ENCODE measurements at regions not wholly inside any gene's neighbourhood (a gene's known extent, or its start where the extent isn't known, plus 50 kb on each side); places are given as distances from the start of the nearest gene placed in this dataset.

DNA sequence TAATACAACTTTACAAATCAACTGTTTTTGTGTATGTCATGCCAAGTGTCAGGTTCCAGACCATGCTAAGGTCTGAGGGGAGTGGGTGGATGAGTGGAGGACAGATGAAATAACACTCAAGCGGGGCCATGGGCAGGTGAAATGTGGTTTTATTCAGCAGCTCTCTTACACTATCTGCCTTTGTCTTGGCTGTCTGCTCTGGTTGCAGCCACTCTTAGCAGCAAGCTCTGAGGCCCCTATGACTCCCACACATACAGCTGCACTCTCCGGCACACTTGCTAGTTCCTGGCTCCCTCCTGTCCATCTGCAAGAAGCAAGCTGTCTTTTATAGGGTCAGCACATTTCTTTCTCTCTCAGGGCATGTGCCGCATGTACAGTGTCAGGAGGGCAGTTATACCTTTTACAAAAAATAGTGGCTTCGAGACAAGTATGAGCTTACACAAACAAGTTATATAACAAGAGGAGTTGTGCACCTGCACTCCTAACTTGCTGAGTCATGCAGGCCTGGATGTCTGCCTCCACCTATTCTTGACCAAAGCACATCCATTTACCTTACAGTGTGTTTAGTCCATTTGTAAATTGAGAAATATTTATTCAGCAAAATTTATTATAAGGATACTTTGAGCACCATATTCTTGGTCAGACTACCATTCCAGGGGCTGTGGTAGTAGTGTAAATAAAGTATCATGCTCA is 683.7 kb upstream of the CBLB start:
- H3K4me2 ChIP-seq (ENCODE audit: low read length) = no peak overlapping the region
- no peaks in the 10 kb centered on the region for H3K4me1 ChIP-seq
- H2AFZ ChIP-seq = no peak overlapping the region
- no peak overlapping the region for H3K27ac ChIP-seq
- H3K9ac ChIP-seq = no peak overlapping the region
- no peaks in the 10 kb centered on the region for H3K9me3 ChIP-seq (ENCODE audit: control insufficient read depth, low read length)
- TF ChIP-seq, protein P1, sequence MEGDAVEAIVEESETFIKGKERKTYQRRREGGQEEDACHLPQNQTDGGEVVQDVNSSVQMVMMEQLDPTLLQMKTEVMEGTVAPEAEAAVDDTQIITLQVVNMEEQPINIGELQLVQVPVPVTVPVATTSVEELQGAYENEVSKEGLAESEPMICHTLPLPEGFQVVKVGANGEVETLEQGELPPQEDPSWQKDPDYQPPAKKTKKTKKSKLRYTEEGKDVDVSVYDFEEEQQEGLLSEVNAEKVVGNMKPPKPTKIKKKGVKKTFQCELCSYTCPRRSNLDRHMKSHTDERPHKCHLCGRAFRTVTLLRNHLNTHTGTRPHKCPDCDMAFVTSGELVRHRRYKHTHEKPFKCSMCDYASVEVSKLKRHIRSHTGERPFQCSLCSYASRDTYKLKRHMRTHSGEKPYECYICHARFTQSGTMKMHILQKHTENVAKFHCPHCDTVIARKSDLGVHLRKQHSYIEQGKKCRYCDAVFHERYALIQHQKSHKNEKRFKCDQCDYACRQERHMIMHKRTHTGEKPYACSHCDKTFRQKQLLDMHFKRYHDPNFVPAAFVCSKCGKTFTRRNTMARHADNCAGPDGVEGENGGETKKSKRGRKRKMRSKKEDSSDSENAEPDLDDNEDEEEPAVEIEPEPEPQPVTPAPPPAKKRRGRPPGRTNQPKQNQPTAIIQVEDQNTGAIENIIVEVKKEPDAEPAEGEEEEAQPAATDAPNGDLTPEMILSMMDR (IDR thresholded peaks at IDR 0.05) = no peak
- H3K4me3 ChIP-seq (ENCODE audit: low read depth, low read length) = no peak overlapping the region
- no peaks in the 10 kb centered on the region for H3K27me3 ChIP-seq (ENCODE audit: control insufficient read depth, insufficient read depth, low read length)
- no peaks in the 10 kb centered on the region for H3K79me2 ChIP-seq
- H3K36me3 ChIP-seq (ENCODE audit: control insufficient read depth, insufficient read depth, low read length) = no peaks in the 10 kb centered on the region

DNA sequence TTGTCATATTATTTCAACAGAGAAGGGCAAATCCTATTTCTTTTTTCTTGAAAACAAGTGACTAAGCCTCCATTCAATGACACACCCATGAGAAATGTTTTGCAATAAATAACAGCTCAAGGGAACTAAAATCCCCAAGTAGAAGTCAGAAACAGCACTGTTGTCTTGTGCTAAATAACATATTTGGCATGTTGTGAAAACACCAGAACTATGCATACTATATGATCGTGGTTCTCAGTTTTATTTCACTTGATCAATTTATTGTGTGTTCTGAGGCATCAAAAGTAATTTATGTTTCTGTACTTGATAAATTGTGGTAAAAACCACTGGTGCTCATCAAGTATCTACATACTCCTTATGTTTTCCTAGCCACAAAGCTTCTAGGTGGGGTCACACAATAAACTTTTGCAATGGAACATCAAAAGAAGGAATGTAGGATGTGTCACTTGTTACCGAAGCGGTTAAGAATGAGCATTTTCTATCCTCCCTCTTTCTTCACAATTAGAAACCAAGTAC is 691.7 kb upstream of the CBLB start:
- H2AFZ ChIP-seq = no peak overlapping the region
- no peak overlapping the region for H3K4me2 ChIP-seq (ENCODE audit: low read length)
- no peaks in the 10 kb centered on the region for H3K36me3 ChIP-seq (ENCODE audit: control insufficient read depth, insufficient read depth, low read length)
- H3K27me3 ChIP-seq (ENCODE audit: control insufficient read depth, insufficient read depth, low read length) = no peaks in the 10 kb centered on the region
- no peaks in the 10 kb centered on the region for H3K79me2 ChIP-seq
- no peaks in the 10 kb centered on the region for H3K9me3 ChIP-seq (ENCODE audit: control insufficient read depth, low read length)
- no peak overlapping the region for H3K9ac ChIP-seq
- no peaks in the 10 kb centered on the region for H3K4me1 ChIP-seq
- H3K4me3 ChIP-seq (ENCODE audit: low read depth, low read length) = no peak overlapping the region
- H3K27ac ChIP-seq = no peak overlapping the region
- TF ChIP-seq, protein P1 (IDR thresholded peaks at IDR 0.05) = no peak

DNA sequence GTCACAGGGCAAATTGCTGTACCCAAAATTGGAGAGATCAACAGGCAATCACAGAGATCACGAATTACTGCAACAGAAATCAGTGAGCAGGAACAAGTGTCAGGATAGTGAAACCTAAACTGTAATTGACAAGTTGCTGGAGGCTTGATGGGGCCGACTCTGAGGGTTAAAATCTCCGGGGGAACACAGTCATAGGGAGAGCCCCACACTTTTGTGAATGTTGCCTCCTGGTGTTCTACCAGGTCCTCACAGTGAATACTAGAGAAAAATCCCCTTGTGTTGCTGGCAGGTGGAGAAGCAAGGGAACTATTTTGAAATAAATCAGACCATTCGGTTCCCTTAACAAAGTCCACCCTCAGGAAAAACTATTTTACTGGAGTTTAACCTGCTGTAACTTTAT is 697.5 kb upstream of the CBLB start:
- H3K4me2 ChIP-seq (ENCODE audit: low read length) = no peak overlapping the region
- H3K27ac ChIP-seq = no peak overlapping the region
- H3K27me3 ChIP-seq (ENCODE audit: control insufficient read depth, insufficient read depth, low read length) = no peaks in the 10 kb centered on the region
- H3K9me3 ChIP-seq (ENCODE audit: control insufficient read depth, low read length) = no peaks in the 10 kb centered on the region
- H3K4me3 ChIP-seq (ENCODE audit: low read depth, low read length) = no peak overlapping the region
- H3K36me3 ChIP-seq (ENCODE audit: control insufficient read depth, insufficient read depth, low read length) = no peaks in the 10 kb centered on the region
- no peak overlapping the region for H2AFZ ChIP-seq
- H3K9ac ChIP-seq = no peak overlapping the region
- H3K79me2 ChIP-seq = no peaks in the 10 kb centered on the region
- no peaks in the 10 kb centered on the region for H3K4me1 ChIP-seq
- TF ChIP-seq, protein P1 (IDR thresholded peaks at IDR 0.05) = no peak

DNA sequence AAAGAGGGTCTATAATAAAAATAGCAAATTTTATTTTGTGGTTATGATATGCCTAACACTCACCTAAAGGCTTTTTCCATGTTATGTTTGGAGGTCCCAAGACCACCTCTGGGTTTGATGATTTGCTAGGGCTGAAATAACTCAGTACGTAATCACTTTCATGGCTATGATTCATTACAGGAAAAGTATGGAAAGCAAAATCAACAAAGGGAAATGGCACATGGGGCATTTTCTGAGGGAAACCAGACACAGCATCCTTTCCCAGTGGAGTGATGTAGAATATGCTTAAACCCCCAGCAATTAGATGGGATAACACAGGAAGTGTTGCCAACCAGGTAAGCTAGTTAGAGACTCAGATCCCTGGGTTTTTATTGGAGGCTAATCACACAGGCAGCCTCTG is 701.6 kb upstream of the CBLB start:
- H3K4me1 ChIP-seq = no peaks in the 10 kb centered on the region
- no peak overlapping the region for H3K27ac ChIP-seq
- H3K27me3 ChIP-seq (ENCODE audit: control insufficient read depth, insufficient read depth, low read length) = no peaks in the 10 kb centered on the region

More for the DNA sequence above, 701.6 kb upstream of the CBLB start:
- no peak overlapping the region for H3K4me3 ChIP-seq (ENCODE audit: low read depth, low read length)
- no peaks in the 10 kb centered on the region for H3K79me2 ChIP-seq
- H2AFZ ChIP-seq = no peak overlapping the region
- no peak overlapping the region for H3K9ac ChIP-seq
- H3K36me3 ChIP-seq (ENCODE audit: control insufficient read depth, insufficient read depth, low read length) = no peaks in the 10 kb centered on the region
- H3K4me2 ChIP-seq (ENCODE audit: low read length) = no peak overlapping the region
- H3K9me3 ChIP-seq (ENCODE audit: control insufficient read depth, low read length) = no peaks in the 10 kb centered on the region
- TF ChIP-seq, protein P1 (IDR thresholded peaks at IDR 0.05) = no peak

All from parathyroid adenoma (tissue), 2 donors.